ENCODE measurements at regions not wholly inside any gene's neighbourhood (a gene's known extent, or its start where the extent isn't known, plus 50 kb on each side); places are given as distances from the start of the nearest gene placed in this dataset.
"Not testable (repeated sequence)": the region's sequence is repeated elsewhere in the genome, so short reads cannot be mapped to it uniquely, and the experiment has no call there.

DNA sequence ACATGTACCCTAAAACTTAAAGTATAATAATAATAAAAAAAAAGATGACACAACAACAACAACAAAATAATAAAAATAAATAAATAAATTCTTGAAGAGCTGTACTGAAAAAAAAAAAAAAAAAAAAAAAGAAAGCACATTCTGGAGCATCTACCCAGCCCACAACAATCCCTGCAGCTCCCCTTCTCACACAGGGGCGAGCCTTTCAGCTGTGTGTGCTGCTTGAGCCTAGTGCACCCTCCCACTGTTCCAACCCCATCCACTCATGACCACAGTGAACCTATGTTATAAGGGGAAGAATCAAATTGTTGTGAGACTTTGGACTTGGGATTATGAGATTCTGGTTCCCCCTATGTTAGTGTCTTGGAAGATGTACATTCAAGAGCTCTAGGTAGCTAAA is 161.5 kb upstream of the JADE1 start:
- Histone ChIP-seq H2AFZ (ENCODE audit: low read length) (no peak overlapping the region), H4K20me1 (ENCODE audit: insufficient read depth, low read length, poor library complexity, severe bottlenecking) (no peaks in the 10 kb centered on the region), H3K9me3 (ENCODE audit: insufficient read depth, low read depth, low read length) (no peaks in the 10 kb centered on the region), H3K4me1 (ENCODE audit: insufficient read depth, low read length, poor library complexity, severe bottlenecking) (no peaks in the 10 kb centered on the region), H3K9ac (ENCODE audit: low read depth, low read length, poor library complexity, severe bottlenecking) (no peak overlapping the region), H3K4me2 (ENCODE audit: low read depth, low read length, poor library complexity, severe bottlenecking) (no peak overlapping the region), H3K36me3 (ENCODE audit: insufficient read depth, low read length) (no peaks in the 10 kb centered on the region), H3K79me2 (ENCODE audit: insufficient read depth, low read length) (no peaks in the 10 kb centered on the region), H3K27me3 (ENCODE audit: insufficient read depth, low read length, poor library complexity, severe bottlenecking) (no peaks in the 10 kb centered on the region), H3K4me3 (ENCODE audit: low read length, poor library complexity, severe bottlenecking) (no peak overlapping the region), H3F3A (ENCODE audit: low read depth) (no peaks in the 10 kb centered on the region), H3K9me2 (replicated peaks; ENCODE audit: low read depth, low read length) (no peaks in the 10 kb centered on the region)
- no peak for TF ChIP-seq EZH2phosphoT487 (IDR thresholded peaks at IDR 0.05; ENCODE audit: borderline replicate concordance)
- no peak for TF ChIP-seq CTCF (conservative IDR thresholded peaks at IDR 0.05; ENCODE audit: low read length)

- H4K20me1 ChIP-seq (ENCODE audit: insufficient read depth, low read length, poor library complexity, severe bottlenecking); H3K79me2 ChIP-seq (ENCODE audit: insufficient read depth, low read length): not testable (repeated sequence)
Measured at GRCh38 chr4:128646893-128647292, 162.6 kb upstream of the JADE1 start.

DNA sequence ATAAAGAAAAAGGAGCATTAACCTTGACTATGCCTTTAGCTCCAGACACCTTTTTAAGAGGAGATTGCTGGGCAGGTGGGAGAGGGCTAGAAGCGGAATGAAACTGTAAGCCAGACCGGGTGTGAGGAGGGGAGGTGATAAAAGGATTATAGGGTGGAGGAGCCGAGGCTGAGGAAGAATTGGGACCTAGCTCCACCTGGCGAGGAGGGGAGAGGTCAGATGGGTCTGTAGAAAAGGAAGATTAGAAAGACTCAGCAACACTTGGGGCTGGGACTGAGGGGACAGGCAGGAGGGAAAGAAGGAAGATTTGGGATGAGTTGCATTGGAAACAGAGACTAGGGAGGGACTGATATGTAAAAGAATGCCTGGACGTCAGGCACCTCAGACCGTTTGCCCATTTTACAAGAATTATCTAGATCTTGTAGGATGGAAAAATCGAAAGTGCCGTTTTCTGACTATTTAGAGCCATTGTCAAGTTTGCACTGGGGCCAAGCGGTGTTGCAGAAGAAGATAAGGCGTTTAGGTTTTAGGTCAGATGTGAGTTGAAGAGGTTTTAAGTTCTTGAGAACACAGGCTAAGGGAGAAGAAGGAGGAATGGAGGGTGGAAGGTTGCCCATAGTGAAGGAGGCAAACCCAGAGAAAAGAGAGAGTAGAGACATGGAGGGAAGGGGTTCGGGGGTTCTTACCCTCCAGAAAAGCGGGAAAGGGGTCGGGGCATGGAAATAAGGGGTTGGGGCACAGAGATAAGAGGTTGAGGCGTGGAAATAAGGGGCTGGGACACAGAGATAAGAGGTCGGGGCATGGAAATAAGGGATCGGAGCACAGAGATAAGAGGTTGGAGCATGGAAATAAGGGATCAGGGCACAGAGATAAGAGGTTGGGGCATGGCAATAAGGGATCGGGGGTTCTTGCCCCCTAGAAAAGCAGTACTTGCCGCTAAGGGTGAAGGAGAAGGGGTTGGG is 164.5 kb upstream of the JADE1 start:
- not testable (repeated sequence) for H4K20me1 ChIP-seq (ENCODE audit: insufficient read depth, low read length, poor library complexity, severe bottlenecking); H3K9ac ChIP-seq (ENCODE audit: low read depth, low read length, poor library complexity, severe bottlenecking); H3K4me3 ChIP-seq (ENCODE audit: low read length, poor library complexity, severe bottlenecking); H3K9me2 ChIP-seq (replicated peaks; ENCODE audit: low read depth, low read length); H3F3A ChIP-seq (ENCODE audit: low read depth); H3K27me3 ChIP-seq (ENCODE audit: insufficient read depth, low read length, poor library complexity, severe bottlenecking); H3K4me2 ChIP-seq (ENCODE audit: low read depth, low read length, poor library complexity, severe bottlenecking); H3K4me1 ChIP-seq (ENCODE audit: insufficient read depth, low read length, poor library complexity, severe bottlenecking); H3K9me3 ChIP-seq (ENCODE audit: insufficient read depth, low read depth, low read length); H3K36me3 ChIP-seq (ENCODE audit: insufficient read depth, low read length); H3K79me2 ChIP-seq (ENCODE audit: insufficient read depth, low read length); H2AFZ ChIP-seq (ENCODE audit: low read length)

More at GRCh38 chr4:128646893-128647292, 162.6 kb upstream of the JADE1 start:
- H3K9ac ChIP-seq (ENCODE audit: low read depth, low read length, poor library complexity, severe bottlenecking); H3K9me3 ChIP-seq (ENCODE audit: insufficient read depth, low read depth, low read length); H2AFZ ChIP-seq (ENCODE audit: low read length); H3F3A ChIP-seq (ENCODE audit: low read depth); H3K36me3 ChIP-seq (ENCODE audit: insufficient read depth, low read length); H3K4me3 ChIP-seq (ENCODE audit: low read length, poor library complexity, severe bottlenecking); H3K4me2 ChIP-seq (ENCODE audit: low read depth, low read length, poor library complexity, severe bottlenecking); H3K27me3 ChIP-seq (ENCODE audit: insufficient read depth, low read length, poor library complexity, severe bottlenecking); H3K4me1 ChIP-seq (ENCODE audit: insufficient read depth, low read length, poor library complexity, severe bottlenecking); H3K9me2 ChIP-seq (replicated peaks; ENCODE audit: low read depth, low read length): not testable (repeated sequence)

- H3F3A ChIP-seq (ENCODE audit: low read depth); H3K27me3 ChIP-seq (ENCODE audit: insufficient read depth, low read length, poor library complexity, severe bottlenecking); H3K9me2 ChIP-seq (replicated peaks; ENCODE audit: low read depth, low read length); H3K4me2 ChIP-seq (ENCODE audit: low read depth, low read length, poor library complexity, severe bottlenecking); H4K20me1 ChIP-seq (ENCODE audit: insufficient read depth, low read length, poor library complexity, severe bottlenecking); H3K79me2 ChIP-seq (ENCODE audit: insufficient read depth, low read length); H3K9ac ChIP-seq (ENCODE audit: low read depth, low read length, poor library complexity, severe bottlenecking); H2AFZ ChIP-seq (ENCODE audit: low read length); H3K36me3 ChIP-seq (ENCODE audit: insufficient read depth, low read length); H3K4me3 ChIP-seq (ENCODE audit: low read length, poor library complexity, severe bottlenecking); H3K4me1 ChIP-seq (ENCODE audit: insufficient read depth, low read length, poor library complexity, severe bottlenecking); H3K9me3 ChIP-seq (ENCODE audit: insufficient read depth, low read depth, low read length): not testable (repeated sequence)
Measured at GRCh38 chr4:128644107-128644506, 165.4 kb upstream of the JADE1 start.

- H3F3A ChIP-seq (ENCODE audit: low read depth); H3K9ac ChIP-seq (ENCODE audit: low read depth, low read length, poor library complexity, severe bottlenecking); H4K20me1 ChIP-seq (ENCODE audit: insufficient read depth, low read length, poor library complexity, severe bottlenecking); H3K4me1 ChIP-seq (ENCODE audit: insufficient read depth, low read length, poor library complexity, severe bottlenecking); H3K9me2 ChIP-seq (replicated peaks; ENCODE audit: low read depth, low read length); H3K4me2 ChIP-seq (ENCODE audit: low read depth, low read length, poor library complexity, severe bottlenecking); H3K79me2 ChIP-seq (ENCODE audit: insufficient read depth, low read length); H3K27me3 ChIP-seq (ENCODE audit: insufficient read depth, low read length, poor library complexity, severe bottlenecking); H3K4me3 ChIP-seq (ENCODE audit: low read length, poor library complexity, severe bottlenecking); H3K36me3 ChIP-seq (ENCODE audit: insufficient read depth, low read length); H2AFZ ChIP-seq (ENCODE audit: low read length); H3K9me3 ChIP-seq (ENCODE audit: insufficient read depth, low read depth, low read length): not testable (repeated sequence)
Measured at GRCh38 chr4:128641566-128641965, 167.9 kb upstream of the JADE1 start.
